ENCODE measurements at regions not wholly inside any gene's neighbourhood (a gene's known extent, or its start where the extent isn't known, plus 50 kb on each side); places are given as distances from the start of the nearest gene placed in this dataset.
A peak's percentile ranks its signal among the peaks of the same experiment; 100 is the strongest.

DNA sequence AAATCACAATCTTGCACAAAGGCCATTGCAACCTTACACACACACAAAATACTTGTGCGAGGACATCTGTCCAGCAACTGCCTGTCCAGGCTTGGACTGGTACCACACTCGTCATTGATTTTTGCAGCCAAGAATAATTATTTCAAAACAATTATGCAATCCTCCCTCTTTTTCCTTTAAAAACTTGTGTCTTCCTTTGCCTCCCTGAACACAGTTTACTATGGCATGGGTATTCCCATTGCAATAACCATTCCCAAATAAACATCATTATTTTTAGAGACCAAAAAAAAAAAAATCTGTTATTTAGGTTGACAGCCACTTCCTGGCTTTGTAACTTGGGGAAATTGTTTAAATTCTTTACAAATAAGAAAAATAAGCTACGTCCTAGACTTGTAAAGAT is 54.0 kb downstream of the C11orf91 start:
- DNase-seq = no peak
- 65 to 68% methylated on average over 3 of the region's 3 CpGs for WGBS, 2 donors
- TF ChIP-seq CTCF (IDR thresholded peaks at IDR 0.05) (no peak), POLR2A (IDR thresholded peaks at IDR 0.05) (no peak)

DNA sequence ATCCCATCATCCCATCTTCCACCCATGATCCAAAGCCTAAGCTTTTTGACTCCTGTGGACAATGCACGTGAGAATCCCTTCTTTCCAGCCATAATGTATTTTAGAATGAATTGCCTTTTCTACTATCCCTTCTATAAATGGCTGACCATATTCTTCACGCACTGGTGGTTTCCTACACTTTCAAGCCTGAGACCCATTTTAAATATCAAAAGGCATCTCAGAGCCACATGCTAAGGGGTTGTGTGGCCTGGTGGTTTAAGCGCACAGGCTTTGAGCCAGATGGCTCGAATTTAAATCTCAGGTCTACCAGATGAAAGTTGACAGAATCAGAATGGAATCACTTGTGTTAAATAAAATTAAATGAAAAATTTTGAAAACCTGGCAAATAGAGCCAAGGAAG is 54.5 kb downstream of the C11orf91 start:
- no peak for TF ChIP-seq POLR2A (IDR thresholded peaks at IDR 0.05)
- intact Hi-C loops (cut with DNase I) = no loop called here
- no peak for DNase-seq

More for the DNA sequence above, 54.0 kb downstream of the C11orf91 start:
- H3K4me1 ChIP-seq = peaks cover 0 to 9% (median 0%) of the 10 kb centered on the region in 3 donors
- H3K9me3 ChIP-seq = no peaks in the 10 kb centered on the region
- H3K36me3 ChIP-seq = no peaks in the 10 kb centered on the region
- H3K4me3 ChIP-seq = no peak overlapping the region
- no peaks in the 10 kb centered on the region for H3K27me3 ChIP-seq
- H3K27ac ChIP-seq = no peak overlapping the region
- intact Hi-C loops (cut with DNase I) = no loop called here

GRCh38 chr11:33645686-33646085 is 54.9 kb downstream of the C11orf91 start:
- H3K27ac ChIP-seq = no peak overlapping the region
- H3K36me3 ChIP-seq = no peaks in the 10 kb centered on the region
- TF ChIP-seq CTCF (IDR thresholded peaks at IDR 0.05) = no peak
- TF ChIP-seq POLR2A (IDR thresholded peaks at IDR 0.05) = no peak
- no peaks in the 10 kb centered on the region for H3K27me3 ChIP-seq
- no peak for DNase-seq
- H3K4me1 ChIP-seq = peaks cover 0 to 9% (median 0%) of the 10 kb centered on the region in 3 donors
- intact Hi-C loops (cut with DNase I) = no loop called here
- 40% methylated on average over 1 of the region's 20 CpGs; no CpG with 5 or more reads in 1 of the 2 donors for WGBS, 2 donors
- no peaks in the 10 kb centered on the region for H3K9me3 ChIP-seq
- no peak overlapping the region for H3K4me3 ChIP-seq

More for the DNA sequence above, 54.5 kb downstream of the C11orf91 start:
- H3K4me1 ChIP-seq = peaks cover 0 to 9% (median 0%) of the 10 kb centered on the region in 3 donors
- H3K27me3 ChIP-seq = no peaks in the 10 kb centered on the region
- WGBS, 2 donors = 85 to 87% methylated on average over 4 of the region's 4 CpGs
- no peak overlapping the region for H3K4me3 ChIP-seq
- H3K9me3 ChIP-seq = no peaks in the 10 kb centered on the region
- H3K36me3 ChIP-seq = no peaks in the 10 kb centered on the region
- no peak overlapping the region for H3K27ac ChIP-seq

- Histone ChIP-seq H3K36me3 (no peaks in the 10 kb centered on the region), H3K4me1 (peaks cover 0 to 9% (median 0%) of the 10 kb centered on the region in 3 donors), H3K27me3 (no peaks in the 10 kb centered on the region), H3K27ac (peak overlapping the region; percentile 8 to 73 (median 54)), H3K9me3 (no peaks in the 10 kb centered on the region), H3K4me3 (no peak overlapping the region)
- TF ChIP-seq CTCF (IDR thresholded peaks at IDR 0.05) (no peak), POLR2A (IDR thresholded peaks at IDR 0.05) (no peak)
- WGBS, 2 donors = 80 to 91% methylated on average over 3 of the region's 3 CpGs
- no peak for DNase-seq
- intact Hi-C loops (cut with DNase I) = no loop called here
These were observed 57.3 kb downstream of the C11orf91 start for GRCh38 chr11:33643167-33643824.

DNA sequence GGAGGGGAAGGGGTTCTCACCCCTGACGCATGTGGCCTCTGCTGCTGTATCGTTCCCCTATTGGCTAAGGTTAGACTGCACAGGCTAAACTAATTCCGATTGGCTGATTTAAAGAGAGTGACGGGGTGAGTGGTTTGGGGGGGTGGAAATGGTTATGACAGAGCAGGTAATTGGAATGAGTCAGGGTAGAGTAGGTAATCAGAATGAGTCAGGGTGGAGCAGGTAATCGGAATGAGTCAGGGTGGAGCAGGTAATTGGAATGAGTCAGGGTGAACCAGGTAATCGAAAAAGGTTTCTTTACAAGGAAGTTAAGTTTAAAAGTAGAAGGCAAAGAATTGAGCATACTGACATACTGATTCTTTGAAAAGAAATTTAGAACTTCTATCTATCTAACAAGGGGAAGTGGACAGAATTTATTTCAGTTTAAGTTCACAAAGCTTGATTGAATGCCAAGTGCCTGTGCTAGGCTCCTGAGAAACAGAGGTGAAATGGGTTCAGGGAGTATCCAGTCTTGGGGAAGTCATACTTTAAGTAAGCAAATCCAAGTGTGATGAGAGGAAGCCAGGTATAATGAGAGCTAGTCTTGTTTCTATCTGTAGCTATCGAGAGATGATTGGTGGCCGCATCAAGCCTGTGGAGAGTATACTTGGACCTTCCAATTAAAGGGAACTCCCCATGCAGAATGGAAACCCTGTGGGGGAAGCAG is 58.0 kb downstream of the C11orf91 start:
- Histone ChIP-seq H3K27ac (peak overlapping the region; percentile 8 to 73 (median 54)), H3K36me3 (no peaks in the 10 kb centered on the region), H3K4me3 (no peak overlapping the region), H3K4me1 (peaks cover 0 to 9% (median 0%) of the 10 kb centered on the region in 3 donors), H3K27me3 (no peaks in the 10 kb centered on the region), H3K9me3 (no peaks in the 10 kb centered on the region)
- WGBS, 2 donors = 55 to 57% methylated on average over 6 to 8 of the region's 8 CpGs
- DNase-seq = no peak
- no peak for TF ChIP-seq POLR2A (IDR thresholded peaks at IDR 0.05)
- no peak for TF ChIP-seq CTCF (IDR thresholded peaks at IDR 0.05)
- intact Hi-C loops (cut with DNase I) = no loop called here
